NCI-H1092 (cell line): ENCODE measurements at regions not wholly inside any gene's neighbourhood (a gene's known extent, or its start where the extent isn't known, plus 50 kb on each side); places are given as distances from the start of the nearest gene placed in this dataset.

ENCODE experiments used
- DNase-seq: peaks from one replicate; lab custom pipeline; 2025; lab: John Stamatoyannopoulos, UW

DNA sequence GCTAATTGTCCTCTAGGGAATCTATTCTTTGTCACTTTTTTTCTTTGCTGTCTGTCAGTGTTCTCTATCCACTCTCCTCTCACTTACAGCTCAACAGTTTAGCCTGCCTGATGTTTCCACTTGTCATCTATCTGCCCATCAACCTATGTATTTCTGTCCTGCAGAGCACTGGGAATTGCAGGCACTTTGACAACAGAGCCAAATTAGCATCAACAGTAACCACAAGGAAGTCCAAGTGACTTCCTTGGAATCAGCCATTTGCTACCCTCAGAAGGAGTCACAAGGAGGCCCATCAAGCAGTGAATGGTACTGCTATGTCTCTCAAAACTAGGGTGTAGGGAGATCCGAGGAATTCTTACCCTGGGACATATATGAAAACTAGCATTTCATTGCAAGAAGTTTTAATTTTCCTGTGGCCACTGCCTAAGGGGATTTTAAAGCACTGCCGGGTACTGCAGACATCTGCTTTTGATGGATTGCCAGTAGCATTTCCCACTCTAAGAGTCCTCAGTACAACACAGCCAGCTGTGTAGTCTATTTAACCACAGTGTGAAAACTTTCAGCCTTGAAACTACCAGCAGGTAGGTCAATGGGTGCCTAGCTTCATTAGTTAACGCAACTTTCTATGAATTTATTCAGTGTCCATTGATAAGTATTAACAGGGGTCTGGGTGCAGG lies 898.8 kb downstream of the NTRK3 start:
- no peak for DNase-seq

DNA sequence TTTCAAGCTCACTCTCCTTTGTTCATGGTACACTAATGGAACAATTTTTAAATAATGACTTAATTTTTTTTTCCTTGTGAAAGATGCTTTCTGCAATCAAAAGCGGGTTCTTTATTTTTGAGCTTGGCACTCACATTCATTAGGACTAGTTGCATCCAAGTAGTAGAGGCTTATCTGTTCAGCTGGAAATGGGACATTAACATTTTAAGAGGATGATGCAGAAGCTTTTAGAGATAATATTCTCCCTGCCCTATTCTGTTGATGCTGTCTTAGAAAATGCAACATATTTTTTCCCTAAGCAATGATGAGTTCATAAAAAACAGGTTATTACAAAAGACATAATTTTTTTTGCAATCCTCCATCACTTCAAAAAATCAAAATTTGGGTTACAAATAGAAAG lies 900.6 kb downstream of the NTRK3 start:
- no peak for DNase-seq

DNA sequence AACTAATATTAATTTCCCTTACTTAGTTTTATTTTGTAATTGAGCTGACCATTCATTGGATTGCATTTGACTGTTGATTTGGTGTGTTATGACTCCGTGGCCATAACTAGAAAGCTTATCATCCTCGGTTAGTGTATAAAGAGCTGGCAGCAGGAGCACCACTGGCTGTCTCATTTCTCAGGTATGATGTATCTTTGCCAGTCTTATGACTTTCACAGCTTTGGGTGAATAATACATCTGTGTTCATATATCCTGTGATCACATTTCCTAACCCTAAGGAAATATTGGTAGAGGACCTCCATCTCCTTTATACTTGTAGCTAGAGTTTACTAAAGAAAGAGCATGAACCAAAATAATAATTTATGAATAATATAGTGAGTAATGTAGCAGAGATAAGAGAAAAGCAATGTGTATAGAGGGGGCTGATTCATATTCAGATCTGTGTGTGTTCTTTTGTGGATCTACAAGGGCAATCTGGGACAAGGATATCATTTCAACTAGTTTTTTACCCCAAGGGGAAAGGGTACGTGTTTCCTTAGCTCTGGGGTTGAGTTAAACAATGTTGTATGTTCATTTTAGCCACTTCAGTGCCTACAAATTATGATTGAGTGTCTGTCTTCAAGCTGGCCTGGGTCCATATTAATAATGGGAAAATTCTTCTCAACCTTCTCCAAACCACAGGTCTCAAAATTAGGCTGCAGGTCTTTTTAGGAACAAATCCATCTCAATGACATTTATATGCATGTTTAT lies 901.7 kb downstream of the NTRK3 start:
- DNase-seq: no peak

DNA sequence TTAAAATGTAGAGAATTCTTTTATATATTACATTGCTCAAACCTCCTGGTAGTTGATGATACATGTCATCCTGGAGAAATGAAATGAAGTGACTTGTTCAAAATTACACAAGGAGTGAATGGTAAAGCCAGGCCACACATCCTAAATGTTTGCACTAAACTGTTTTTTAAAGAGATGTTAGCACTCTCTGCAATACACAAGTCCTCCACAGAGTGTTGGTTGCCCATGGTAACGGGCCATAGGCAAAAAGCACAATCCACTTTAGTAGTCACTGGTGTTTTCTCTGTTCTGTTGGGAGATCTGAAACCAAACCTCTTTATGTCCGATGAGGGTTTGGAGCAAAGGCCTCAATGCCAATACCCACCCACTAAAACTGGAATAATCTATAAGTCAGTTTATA lies 907.4 kb downstream of the NTRK3 start:
- DNase-seq: no peak

DNA sequence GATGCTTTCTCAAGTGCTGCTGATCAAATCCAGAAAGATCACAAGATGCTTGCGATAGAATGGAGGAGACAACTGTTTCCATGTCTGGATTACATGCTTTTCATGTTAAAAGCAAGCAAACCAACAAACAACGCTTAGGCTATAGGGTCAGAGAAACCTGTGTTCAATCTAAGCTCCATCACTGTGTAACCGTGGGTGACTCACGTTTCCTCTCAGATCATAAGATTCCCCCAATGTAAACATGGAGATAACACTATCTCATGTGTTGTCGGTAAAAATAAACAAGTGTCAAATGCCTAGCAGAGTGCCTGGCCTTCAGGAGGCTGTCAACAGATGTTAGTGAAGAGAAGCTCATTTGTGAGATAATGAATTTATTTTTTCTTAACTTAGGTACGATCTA lies 907.8 kb downstream of the NTRK3 start:
- DNase-seq: no peak

DNA sequence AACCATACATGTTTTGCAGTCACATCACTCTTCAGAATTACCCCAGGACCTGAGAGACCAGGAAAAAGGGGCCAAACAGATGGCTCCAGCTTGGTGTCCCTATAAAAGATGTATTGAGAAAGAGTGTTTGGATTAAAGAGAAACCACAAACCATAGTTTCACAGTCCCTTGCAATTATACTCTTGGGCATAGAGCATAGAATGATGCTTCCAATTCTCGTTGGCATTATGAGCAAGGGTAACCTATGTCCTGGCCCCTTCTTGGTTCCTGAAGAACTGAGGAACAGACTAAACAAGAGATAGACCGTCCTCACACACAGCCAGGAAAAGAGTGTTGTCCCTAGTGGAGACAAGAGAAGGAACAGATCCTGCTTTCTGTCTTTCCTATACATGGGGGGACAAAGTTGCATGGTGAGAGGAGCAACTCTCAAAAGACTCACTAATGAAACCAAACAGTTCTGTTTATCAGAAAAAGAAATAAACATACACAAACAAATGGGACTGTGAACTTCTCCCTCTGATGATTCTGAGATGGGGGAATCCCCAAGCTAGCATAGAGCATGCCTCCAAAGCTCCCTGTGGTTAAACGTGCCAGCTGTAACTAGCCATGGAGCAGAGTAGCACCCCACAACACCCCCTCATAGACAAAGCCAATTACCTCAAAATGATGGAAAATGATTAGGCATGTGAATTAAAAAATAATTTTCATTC lies 908.6 kb downstream of the NTRK3 start:
- no peak for DNase-seq

DNA sequence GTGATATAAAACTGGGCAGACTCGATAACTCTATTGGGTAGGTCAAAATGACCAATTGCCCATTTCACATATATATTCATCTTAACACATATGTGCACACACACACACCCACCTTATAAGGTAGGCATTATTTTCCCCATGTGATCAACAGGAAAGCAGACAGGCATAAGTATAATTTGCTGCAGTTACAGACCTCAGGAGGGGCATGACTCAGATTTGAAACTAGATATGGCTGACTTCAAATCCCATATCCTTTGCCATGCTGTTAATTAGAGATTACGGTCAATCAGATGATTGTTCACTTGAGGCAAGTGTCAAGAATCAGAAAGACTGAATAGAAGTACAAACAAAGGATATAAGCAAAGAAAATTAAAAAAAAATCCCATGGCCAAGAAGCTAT lies 910.6 kb downstream of the NTRK3 start:
- DNase-seq: no peak

DNA sequence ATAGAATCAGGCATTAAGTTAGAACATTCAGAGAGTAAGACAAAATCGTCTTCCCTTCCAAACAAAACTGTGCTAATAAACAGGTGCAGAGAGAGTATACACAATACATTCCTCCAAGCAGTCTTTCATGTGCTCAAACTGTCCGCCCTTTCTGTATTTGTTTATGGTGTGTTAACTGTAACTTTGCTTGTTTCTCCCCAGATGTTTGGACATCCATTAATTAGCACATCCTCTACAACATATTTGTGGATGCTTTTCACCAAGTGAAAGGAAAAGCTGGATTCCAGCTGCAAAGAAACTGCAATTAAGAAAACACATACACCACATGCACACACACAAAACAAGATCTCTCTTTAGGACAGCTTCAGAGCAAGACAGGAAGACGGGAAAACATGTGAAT lies 912.6 kb downstream of the NTRK3 start:
- no peak for DNase-seq

DNA sequence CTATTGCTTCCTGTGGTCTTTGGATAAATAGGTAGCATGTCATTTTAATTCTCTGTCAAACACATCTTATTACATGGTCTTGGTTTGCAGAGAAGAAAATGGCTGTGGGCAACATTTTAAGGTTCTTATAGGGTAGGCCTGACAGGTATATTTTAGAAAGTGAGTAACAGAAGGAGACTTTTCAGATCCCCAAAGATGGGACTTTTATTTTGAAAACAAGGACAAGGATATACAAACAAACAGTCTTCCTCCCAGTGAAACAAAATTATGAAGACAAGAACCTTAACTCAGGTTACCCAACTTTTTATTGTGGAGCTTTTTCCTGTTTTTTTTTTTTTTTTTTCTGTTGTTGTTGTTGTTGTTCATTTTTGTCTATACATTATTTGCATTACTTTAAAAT lies 916.2 kb downstream of the NTRK3 start:
- no peak for DNase-seq

DNA sequence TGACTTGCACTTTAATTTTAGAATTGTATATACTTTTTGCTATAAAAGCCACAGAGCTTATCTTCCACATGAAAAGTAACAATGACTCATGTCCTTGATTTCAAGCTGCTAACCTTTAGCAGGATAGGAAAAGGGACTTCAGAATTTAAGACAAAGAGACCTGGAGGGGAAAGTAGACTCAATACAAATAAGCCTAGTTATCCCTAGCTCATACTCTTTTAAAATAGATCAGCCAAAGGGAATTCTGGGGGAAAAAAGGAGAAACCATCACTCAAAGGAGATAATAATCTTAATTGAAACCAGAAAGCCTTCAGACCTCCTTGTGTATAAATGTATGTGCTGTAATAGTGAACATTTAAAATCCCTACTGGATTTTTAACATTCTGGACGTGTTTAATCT lies 930.3 kb downstream of the NTRK3 start:
- DNase-seq: no peak

DNA sequence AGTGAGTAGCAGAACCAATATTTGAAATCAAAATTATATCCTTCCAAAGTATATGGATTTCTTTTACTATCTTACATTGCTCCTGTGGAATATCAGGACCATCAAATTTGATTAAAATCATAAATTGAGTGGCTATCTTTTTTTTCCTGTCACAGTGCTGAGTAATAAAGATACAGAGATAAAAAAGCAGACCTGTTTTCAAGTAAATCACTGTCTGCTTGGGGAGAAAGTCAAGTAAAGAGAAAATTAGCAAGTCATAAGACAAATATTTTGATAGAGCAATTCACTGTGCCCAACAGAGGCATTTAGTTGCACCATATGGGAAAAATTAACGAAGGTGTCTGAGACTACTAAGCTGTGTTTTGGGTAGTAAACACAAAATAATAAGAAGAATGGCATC lies 933.7 kb downstream of the NTRK3 start:
- DNase-seq: no peak

DNA sequence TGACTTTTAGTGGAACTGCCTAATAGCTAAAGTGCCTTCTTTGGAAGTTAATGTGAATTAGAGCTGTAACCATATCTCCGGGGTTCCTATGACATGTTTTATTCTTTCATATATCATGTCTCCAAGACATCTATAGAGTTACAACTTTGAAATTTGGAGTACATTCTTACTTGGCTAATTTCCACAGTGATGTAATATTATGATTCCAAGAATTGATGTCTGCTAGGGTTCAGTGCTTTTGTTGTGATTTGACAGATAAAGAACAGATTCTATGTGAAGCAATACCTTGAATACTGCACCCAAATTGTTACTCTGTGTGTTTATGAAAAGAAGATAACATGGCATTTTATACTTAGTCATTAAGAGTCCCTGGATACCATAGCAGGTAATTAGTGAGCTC lies 934.3 kb downstream of the NTRK3 start:
- DNase-seq: no peak

DNA sequence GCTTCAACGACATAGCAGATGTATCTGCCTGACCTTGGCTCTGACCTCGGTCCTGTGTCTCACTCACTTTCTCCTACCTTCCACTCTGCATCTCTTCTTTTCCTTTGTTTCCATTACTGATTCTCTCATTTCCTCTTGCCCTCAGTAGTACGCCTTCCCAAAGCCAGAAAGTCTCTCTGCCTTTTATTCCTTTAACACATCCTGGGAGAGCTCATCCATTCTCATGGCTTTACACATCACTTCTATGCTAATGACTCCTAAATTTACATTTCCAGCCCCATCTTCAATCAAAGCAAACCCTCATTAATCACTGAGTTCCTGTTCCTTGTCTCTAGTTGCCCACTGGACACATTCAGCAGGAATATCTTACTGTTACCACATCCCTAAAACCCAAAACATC lies 938.6 kb downstream of the NTRK3 start:
- DNase-seq: no peak

DNA sequence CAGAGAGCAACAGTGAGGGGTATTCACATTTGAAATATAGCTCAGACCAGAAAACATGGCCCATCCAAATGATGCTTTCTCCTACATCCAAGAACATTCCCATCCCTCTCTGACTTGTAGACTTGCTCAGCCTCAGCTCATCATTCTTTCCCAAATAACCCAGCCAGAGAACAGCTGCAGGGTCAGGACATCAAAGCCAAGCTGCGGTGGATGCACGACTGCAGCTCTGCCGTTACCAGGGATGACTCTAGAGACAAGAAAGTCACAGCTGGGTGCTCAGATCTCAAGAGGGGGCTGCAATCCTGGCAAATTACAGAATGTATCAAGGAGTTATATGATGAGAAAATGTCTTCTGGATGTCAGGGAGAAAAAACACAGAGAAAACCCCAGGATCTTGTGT lies 944.3 kb downstream of the NTRK3 start:
- no peak for DNase-seq

DNA sequence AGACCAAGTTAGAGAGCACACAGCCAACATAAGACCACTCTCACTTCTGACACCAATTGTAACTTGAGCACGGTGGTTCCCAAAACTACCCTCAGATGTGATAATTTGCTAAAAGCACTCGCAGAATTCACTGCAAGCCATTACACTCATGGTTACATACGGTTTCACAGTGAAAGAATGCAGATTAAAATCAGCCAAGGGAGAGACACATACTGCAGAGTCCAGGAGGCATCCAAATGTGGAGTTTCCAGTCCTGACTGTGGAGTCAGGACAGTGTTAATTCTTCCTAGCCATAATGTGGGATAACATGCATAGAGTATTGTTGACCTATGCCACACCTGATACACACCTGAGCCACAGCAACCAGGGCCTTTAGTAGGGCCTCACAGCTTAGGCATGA lies 956.4 kb downstream of the NTRK3 start:
- no peak for DNase-seq

DNA sequence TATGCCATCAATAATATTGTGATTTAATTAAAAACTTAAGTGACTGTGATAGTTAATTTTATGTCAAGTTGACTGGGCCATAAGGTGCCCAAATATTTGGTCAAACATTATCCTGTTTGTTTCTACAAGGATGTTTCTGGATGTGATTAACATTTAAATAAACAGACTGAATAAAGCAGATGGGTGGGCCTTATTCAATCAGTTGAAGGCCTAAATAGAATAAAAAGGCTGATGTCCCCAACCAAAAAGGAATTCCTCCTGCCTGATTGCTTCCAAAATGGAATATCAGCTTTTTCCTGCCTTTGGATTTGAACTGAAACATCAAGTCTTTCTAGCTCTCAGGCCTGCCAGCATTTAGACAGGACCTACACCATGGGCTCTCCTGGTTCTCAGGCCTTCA lies 961.7 kb downstream of the NTRK3 start:
- no peak for DNase-seq

DNA sequence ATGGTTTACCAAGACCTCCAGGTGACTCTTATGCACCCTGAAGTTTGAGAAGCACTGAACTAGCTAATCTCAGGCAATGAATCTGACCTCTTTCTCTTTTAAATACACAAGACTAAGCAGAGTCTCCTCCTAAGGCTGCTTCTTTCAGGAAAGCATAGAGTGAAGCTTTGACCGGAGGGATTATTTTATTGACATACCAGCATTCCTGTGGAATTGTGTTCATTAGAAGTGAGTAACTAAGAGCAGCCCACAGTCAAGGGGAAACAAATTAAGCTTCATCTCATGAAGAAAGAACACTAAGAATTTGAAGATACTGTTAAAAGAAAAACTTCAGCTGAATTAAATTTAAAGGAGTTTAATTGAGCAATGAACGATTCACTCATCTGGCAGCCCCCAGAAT lies 963.5 kb downstream of the NTRK3 start:
- no peak for DNase-seq

DNA sequence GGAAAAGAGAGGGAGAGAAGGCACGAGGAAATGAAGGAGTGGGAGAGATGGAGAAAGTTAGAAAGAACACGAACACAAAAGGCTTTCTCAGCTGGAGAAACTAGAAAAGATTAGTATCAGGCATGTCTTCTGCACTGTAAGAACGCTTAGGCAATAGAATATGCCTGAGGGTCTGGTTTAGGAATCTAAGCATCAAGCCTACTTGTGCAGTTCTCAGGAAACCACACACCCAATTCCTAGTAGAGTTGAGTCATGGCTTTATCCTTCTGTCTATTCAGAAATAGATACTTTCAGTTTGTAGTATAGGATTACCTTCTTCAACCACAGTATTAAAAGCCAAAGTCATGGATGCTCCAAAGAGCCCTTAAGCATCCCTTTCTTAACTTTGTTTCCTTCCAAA lies 969.4 kb downstream of the NTRK3 start:
- no peak for DNase-seq

DNA sequence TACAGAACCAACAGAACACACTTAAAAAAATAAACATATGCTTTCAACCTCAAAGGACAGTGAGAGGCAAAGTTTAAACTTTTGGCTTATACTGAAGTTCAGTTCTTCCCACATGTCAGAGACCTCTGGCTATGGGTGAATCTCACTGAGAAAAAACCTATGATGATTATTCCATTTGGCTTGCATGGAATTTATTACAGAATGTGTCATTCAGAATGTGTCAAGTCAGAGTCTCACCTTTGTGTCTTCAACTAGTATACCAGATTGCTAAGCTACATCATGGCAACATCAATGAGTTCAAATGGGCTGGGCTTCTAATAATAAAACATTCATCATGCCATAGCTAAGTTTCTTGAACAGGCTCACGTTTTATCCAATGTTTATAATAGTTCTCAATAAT lies 987.0 kb downstream of the NTRK3 start:
- no peak for DNase-seq

DNA sequence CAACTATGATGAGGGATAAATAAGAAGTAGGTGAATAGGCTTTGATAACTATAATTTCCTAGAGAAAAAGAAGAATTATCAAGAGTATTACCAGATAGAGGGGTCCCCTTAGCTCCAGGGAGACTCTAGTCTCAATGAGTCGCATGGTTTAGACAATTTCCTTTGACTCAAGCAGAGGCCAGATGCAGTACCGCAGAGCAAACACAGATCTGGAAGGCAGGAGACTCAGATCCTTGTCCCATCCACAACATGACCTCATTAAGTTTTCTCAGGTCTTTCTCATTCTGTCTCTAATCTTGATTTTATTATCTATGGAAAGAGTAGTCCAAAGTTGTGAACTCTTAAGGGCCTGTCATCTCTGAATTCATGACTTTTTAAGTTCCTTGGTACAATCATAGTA lies 987.9 kb downstream of the NTRK3 start:
- DNase-seq: no peak

DNA sequence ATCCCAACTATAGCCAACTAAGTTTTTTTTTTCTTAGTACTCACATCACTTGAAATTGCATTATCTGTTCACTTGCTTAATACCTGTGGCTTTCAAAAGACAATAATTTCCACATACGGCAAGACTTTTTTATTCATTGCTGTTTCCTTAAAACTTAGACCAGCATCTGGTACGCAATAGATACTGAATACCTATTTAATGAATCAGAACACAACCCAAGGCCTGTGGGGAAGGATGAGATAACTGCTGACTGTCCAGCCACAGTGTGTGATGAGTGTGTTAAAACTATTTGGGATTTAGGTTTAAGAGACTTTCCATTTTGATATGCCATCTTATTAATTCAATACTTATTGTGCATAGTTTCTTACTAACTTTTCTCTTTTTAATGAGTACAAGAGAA lies 988.7 kb downstream of the NTRK3 start:
- DNase-seq: no peak

DNA sequence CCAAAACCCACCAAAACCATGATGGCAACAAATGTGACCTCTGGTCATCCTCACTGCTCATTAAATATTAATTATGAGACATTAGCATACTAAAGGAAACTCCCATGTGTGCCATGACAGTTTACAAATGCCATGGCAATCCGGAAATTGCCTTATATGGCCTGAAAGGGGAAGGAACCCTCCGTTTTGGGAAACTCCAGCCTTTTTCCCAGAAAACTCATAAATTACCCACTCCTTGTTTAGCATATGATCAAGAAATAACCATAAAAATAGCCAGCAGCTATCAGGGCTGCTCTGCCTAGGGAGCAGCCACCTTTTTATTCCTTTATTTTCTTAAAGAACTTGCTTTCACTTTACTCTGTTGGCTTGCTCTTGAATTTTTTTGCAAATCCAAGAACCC lies 992.7 kb downstream of the NTRK3 start:
- no peak for DNase-seq

DNA sequence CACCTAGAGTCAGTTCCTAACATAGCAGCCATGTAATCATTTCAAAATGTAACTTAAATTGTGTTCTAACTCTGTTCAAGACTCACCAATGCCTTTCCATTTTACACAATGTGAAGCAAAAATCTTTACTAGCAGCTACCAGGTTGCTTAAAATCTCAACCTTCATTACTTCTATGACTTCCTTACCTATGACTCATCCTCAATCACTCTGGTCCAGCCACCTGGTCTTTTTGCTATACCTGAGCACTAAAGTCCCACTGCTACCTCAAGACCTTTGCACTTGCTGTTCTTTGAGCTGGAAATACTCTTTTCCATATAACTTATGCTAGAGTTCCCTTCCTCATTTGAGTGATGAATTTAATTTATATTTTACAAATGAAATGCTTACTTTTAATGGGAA lies 993.2 kb downstream of the NTRK3 start:
- no peak for DNase-seq
